VCaP (cell line): ENCODE measurements at regions not wholly inside any gene's neighbourhood (a gene's known extent, or its start where the extent isn't known, plus 50 kb on each side); places are given as distances from the start of the nearest gene placed in this dataset.

Source experiments
- H3K27ac ChIP-seq: fragments of 450-650 bp; 2 replicates; pipeline ENCODE4 v1.5.1; 2017
- TF ChIP-seq, protein P1 (sequence below): fragments of 450-650 bp; conservative IDR thresholded peaks from 2 replicates; pipeline ENCODE4 v1.5.1; 2017; ENCODE audit warnings: mild to moderate bottlenecking, moderate library complexity

DNA sequence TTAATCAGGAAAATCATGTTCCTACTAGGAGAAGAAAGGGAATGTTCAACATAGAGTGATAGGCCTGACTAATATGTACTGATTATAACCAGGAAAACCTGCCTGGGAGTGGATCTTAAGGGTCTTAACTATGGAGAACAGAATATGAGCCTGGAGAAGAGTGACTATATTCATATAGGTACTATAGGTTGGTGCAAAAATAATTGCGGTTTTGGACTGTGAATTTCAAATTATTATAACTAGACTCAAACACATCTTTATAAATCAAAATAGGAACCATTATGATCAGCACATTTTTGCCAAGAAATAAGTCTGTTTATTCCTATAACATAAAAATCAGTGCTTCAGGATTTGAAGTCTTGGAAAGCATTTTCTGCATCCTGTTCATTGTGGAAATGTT, 189.8 kb upstream of the ADAMTS5 start:
- TF ChIP-seq, protein P1, sequence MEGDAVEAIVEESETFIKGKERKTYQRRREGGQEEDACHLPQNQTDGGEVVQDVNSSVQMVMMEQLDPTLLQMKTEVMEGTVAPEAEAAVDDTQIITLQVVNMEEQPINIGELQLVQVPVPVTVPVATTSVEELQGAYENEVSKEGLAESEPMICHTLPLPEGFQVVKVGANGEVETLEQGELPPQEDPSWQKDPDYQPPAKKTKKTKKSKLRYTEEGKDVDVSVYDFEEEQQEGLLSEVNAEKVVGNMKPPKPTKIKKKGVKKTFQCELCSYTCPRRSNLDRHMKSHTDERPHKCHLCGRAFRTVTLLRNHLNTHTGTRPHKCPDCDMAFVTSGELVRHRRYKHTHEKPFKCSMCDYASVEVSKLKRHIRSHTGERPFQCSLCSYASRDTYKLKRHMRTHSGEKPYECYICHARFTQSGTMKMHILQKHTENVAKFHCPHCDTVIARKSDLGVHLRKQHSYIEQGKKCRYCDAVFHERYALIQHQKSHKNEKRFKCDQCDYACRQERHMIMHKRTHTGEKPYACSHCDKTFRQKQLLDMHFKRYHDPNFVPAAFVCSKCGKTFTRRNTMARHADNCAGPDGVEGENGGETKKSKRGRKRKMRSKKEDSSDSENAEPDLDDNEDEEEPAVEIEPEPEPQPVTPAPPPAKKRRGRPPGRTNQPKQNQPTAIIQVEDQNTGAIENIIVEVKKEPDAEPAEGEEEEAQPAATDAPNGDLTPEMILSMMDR, result no peak
- no peak overlapping the region for H3K27ac ChIP-seq

DNA sequence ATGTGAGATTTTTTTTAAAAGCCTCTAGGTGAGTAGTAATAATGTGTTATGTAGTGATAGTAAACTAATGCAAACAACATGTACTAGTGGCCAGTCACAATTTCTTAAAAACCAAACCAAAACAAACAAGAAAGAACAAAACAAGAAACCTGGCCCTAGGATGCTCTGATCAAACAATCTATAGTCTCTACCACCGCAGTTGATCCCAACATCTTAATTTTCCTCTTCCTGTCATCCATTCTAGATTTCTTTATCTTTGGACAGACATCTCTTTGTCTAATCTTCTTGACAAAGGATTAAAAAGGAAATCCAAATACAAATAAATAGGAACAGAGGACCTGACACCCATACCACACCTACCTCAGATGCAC, 188.2 kb upstream of the ADAMTS5 start:
- H3K27ac ChIP-seq, result peak overlapping the region; percentile 63
- TF ChIP-seq, protein P1, result no peak

DNA sequence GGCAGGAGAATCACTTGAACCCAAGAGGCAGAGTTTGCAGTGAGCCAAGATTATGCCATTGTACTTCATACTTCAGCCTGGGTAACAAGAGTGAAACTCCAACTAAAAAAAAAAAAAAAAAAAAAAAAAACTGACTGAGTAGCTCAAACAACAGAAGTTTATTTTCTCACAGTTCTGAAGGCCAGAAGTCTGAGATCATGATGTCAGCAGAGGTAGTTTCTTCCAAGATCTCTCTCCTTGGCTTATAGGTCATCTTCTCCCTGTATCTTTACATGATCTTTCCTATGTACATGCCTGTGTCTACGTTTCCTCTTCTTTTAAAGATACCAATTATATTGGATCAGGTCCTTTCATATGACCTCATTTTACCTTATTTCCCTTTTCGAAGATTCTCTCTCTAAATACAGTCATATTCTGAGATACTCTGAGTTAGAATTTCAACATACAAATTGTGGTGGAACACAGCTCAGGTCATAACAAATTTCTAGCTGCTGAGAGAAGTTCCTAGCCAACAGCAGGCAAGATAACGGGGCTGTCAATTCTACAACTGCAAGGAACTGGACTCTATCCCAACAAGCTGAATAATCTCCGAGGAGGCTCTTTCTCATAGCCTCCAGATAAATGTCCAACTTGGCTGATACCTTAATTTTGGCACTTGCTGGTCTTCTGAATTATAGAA, 187.7 kb upstream of the ADAMTS5 start:
- H3K27ac ChIP-seq, result peak overlapping the region; percentile 63
- TF ChIP-seq, protein P1, result no peak

DNA sequence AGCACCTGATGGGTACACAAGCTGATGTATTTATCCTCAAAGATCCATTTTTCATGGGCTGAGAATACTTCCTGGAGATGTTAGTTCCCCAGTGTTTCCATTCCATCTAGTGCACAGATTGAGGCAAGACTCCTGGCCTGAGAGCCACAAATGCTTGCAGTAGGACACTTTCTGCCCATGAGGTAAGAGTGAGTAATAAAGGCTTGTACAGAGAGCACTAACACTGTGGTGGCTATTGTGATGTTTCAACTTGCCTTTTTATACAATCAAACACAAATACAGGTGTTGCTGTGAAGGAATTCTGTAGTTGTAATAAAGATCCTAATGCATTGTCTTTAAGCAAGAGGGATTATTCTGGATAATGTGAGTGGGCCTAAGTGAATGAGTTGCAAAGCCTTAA, 186.1 kb upstream of the ADAMTS5 start:
- H3K27ac ChIP-seq, result no peak overlapping the region
- TF ChIP-seq, protein P1, result no peak

DNA sequence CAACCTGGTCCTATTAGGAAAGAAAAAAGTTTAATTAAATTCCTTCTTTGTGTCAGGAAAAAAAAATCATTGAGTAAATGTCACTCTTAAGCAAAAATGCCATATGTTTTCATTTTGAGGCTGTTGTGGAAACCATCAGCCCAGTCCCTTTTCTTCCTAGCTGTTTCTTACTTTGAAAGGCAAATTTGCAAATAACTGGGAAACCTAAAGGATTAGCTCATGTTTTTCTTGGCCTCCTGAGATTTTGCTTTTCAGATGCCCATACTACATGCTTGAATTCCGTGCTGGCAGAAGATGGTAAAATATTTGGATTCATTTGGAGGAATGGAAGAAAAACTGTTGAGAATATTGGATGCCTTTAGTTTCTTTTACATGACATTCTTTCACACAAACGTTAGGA, 182.1 kb upstream of the ADAMTS5 start:
- no peak overlapping the region for H3K27ac ChIP-seq
- TF ChIP-seq, protein P1, result no peak

DNA sequence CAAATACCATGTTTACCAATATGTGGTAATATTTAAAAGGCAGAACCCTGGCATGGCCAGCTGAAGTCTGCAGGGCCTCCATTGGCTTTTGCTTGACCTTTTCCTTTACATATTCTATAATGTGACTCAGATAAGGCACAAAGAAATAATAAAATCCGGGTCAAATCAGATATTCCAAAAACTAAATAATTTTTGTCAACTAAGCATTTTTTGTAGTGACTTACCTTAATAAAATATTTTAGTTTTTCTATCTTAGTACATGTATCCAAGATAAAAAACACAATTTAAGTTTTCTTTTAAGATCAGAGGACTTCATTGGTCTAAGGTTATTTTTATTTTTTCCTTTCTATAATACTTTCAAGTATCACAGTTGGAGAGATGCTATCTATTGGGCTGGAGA, 179.4 kb upstream of the ADAMTS5 start:
- TF ChIP-seq, protein P1, result no peak
- no peak overlapping the region for H3K27ac ChIP-seq

DNA sequence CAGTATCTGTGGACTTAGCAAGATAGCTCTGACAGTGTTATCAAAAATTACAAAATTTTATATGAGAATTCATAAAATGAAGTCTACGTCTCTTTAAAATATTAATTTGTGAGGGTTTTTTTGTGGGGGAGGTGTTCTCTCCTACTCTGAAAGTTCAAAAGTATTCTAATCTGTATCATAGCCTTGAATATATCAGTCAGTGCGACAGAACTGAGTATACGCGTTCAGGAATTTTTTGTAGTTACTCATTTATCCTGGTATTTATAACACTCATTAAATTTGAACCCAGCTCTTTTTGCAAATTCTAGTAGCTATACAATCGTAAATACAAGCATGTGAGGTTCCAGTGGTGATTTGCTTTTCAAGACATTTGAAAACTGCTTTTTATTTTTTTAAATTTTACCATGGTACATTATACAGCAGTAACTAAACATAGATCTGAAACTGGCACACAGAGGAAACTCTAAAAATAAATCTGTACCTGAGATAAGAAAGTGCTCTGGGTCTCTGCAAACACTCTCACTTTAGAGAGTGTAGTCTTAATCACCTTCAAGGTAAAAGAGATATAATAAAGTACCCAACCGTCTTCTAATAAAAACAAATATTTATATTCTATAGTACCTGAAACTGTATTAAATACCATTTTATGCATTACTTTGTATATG, 178.4 kb upstream of the ADAMTS5 start:
- no peak overlapping the region for H3K27ac ChIP-seq
- TF ChIP-seq, protein P1, result no peak
